Activated naive CD8-positive, alpha-beta T cell treated with anti-CD3 and anti-CD28 coated beads, Interleukin-2, amount 10 ng/mL, durations not matched to agents 7 days and 5 days (primary cell): ENCODE measurements at regions not wholly inside any gene's neighbourhood (a gene's known extent, or its start where the extent isn't known, plus 50 kb on each side); places are given as distances from the start of the nearest gene placed in this dataset.

Experiments used
- ATAC-seq: fragments of 150-1000 bp; cut with Tn5 transposase; one replicate; pipeline ENCODE4 v1.10.0; 2021; ENCODE audit warnings: low read depth, moderate library complexity
- POLR2A ChIA-PET: fragments of 350-600 bp; sonication (Branson Sonifier 250); formaldehyde crosslinking; loops from one replicate; lab custom pipeline; 2021; ENCODE audit warnings: antibody characterized with exemption; lab: Charles Lee
- DNase-seq: peaks from one replicate; pipeline ENCODE4 v3.0.0; 2021
- H3K27ac Mint-ChIP-seq: one replicate; pipeline ENCODE4 v1.8.0; 2022; ENCODE audit warnings: mild to moderate bottlenecking, mixed read lengths
- H3K27me3 Mint-ChIP-seq: one replicate; pipeline ENCODE4 v1.8.0; 2022; ENCODE audit warnings: mild to moderate bottlenecking, moderate library complexity, mixed read lengths
- H3K36me3 Mint-ChIP-seq: one replicate; pipeline ENCODE4 v1.8.0; 2021; ENCODE audit warnings: mild to moderate bottlenecking, mixed read lengths
- H3K4me1 Mint-ChIP-seq: one replicate; pipeline ENCODE4 v1.8.0; 2021; ENCODE audit warnings: mixed read lengths
- H3K4me3 Mint-ChIP-seq: one replicate; pipeline ENCODE4 v1.8.0; 2022; ENCODE audit warnings: mild to moderate bottlenecking, moderate library complexity, mixed read lengths
- H3K9me3 Mint-ChIP-seq: one replicate; pipeline ENCODE4 v1.8.0; 2021; ENCODE audit warnings: mixed read lengths

DNA sequence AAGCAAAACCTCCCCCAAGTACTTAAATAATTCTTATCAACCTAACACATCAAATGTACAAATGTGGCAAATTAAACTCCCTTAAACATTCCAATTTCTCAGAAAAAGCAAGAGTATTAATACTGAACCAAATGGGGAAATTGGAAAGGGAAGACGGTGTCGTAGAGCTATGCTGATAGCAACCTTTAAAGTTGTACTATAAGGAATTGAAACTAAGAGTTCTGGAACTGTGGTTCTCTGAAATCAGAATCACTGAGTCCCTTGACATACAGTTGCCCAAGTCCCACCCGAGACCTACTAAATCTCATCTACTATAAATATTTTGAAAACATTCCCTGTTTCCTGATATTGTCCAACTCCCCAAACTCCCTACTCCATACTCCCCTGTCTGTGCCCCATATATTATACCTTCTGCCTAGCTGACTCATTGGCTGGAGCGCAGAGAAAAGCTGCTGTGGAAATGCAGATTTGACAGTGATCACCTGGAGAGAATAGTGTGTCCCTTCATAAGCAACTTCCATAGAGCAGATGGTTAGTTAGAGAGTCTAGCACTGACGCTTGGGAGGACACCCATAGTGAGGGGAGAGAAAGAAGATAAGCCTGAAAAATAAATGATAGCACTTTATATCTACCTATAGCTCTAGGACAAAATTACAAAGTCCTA, 51.4 kb upstream of the ITM2B start:
- peaks cover 33% of the 10 kb centered on the region for H3K4me1 Mint-ChIP-seq
- DNase-seq = no peak
- H3K27me3 Mint-ChIP-seq = no peaks in the 10 kb centered on the region
- no peak overlapping the region for H3K4me3 Mint-ChIP-seq
- H3K27ac Mint-ChIP-seq = no peak overlapping the region
- ATAC-seq = no peak
- POLR2A ChIA-PET = interaction anchor here (1.0 to 2.0 kb wide), 3 partner anchors 25 to 51 kb away, joined by 3 to 8 read pairs (median 3); partner anchors contain the start of gene ITM2B
- H3K9me3 Mint-ChIP-seq = no peaks in the 10 kb centered on the region
- H3K36me3 Mint-ChIP-seq = no peaks in the 10 kb centered on the region

DNA sequence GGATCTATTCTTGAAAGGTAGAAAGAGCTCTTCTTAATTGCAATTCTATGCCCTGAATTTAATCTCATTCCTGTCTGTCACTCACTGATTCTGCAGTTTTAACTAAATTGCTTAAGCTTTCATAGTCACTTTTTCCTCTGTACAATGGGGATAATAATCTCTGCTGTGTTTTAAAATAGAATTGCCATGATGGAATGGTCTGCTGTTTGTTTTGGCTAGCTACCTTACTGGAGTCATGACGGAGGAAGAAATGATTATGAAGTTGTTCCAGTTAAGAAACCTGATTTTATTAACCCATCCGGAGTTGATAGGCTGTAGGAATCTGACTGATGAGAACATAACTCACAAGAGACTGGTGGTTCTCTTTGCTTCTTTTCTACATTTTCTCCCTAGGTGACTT, 54.9 kb upstream of the ITM2B start:
- Mint-ChIP-seq H3K9me3 (no peaks in the 10 kb centered on the region), H3K4me3 (no peak overlapping the region)

DNA sequence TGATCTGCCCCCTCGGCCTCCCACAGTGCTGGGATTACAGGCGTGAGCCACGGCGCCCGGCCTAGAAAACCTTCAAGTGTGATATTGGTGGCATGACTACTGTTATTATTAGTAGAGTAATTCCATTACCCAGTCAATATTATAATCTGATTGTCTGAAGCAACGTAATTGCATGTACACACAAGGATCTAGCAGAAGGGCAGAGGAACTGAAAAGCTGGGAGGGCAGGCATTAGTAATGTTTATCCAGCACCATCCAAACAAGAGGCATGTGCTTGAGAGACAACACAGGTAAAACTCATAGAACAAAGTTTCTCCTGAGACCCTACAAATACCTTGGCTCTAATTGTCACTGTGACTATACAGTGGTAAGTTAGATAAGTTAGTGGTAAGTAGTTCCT, 56.2 kb upstream of the ITM2B start:
- no peak overlapping the region for H3K27ac Mint-ChIP-seq
- POLR2A ChIA-PET = no interaction called here

More for the DNA sequence above, 54.9 kb upstream of the ITM2B start:
- ATAC-seq (no peak), DNase-seq (no peak)
- H3K27ac Mint-ChIP-seq = no peak overlapping the region
- peaks cover 10% of the 10 kb centered on the region for H3K4me1 Mint-ChIP-seq
- POLR2A ChIA-PET = no interaction called here
- H3K27me3 Mint-ChIP-seq = no peaks in the 10 kb centered on the region
- H3K36me3 Mint-ChIP-seq = peaks cover 1% of the 10 kb centered on the region

DNA sequence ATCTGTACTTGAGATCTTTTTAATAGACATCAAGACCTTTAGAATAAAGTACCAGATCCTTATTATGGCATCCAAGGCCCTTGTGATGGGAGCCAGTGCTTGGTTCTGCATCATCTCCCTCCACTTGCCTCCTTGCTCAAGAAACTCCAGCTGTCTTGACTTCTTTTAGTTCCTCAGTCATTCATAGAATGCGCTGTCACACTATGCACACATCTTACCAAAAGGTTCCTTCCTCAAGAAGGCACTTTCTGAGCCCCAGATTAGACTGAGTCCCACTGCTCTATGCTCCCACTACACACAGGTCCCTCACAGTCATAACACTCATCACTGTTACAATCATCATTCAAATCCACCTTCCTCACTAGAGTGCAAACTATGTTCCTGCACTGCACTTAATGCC, 57.8 kb upstream of the ITM2B start:
- Mint-ChIP-seq H3K27me3 (no peaks in the 10 kb centered on the region), H3K4me1 (peaks cover 2% of the 10 kb centered on the region), H3K9me3 (no peaks in the 10 kb centered on the region), H3K4me3 (no peak overlapping the region), H3K27ac (peak overlapping the region; percentile 3), H3K36me3 (peaks cover 1% of the 10 kb centered on the region)
- POLR2A ChIA-PET = no interaction called here
- DNase-seq = no peak
- ATAC-seq = no peak

More for the DNA sequence above, 56.2 kb upstream of the ITM2B start:
- no peaks in the 10 kb centered on the region for H3K27me3 Mint-ChIP-seq
- peaks cover 1% of the 10 kb centered on the region for H3K4me1 Mint-ChIP-seq
- H3K9me3 Mint-ChIP-seq = no peaks in the 10 kb centered on the region
- peaks cover 1% of the 10 kb centered on the region for H3K36me3 Mint-ChIP-seq
- ATAC-seq (no peak), DNase-seq (no peak)
- H3K4me3 Mint-ChIP-seq = no peak overlapping the region

DNA sequence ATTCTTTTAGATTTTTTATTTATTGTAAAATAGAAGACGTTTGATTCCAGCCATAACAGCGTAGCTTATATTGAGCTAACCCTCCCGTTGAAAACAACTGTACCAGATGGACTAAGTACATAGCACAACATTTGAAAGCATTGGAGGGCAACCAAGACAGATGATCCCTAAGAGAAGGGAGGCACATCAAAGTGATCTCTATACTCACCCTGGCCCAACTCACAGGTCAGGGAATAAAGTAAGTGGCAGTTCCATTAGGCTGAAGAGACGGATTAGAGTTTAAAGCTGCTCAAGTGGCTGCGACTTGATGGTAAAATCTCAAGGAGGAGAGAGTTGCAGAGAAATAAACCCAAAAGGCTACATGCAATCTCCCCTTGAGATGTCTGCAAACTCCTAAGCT, 65.1 kb upstream of the ITM2B start:
- ATAC-seq = no peak
- DNase-seq = no peak
- Mint-ChIP-seq H3K36me3 (no peaks in the 10 kb centered on the region), H3K9me3 (no peaks in the 10 kb centered on the region), H3K27ac (no peak overlapping the region), H3K4me1 (peaks cover 8% of the 10 kb centered on the region), H3K4me3 (no peak overlapping the region), H3K27me3 (no peaks in the 10 kb centered on the region)
- POLR2A ChIA-PET = interaction anchor here (0.7 kb wide), 1 partner anchor 11 kb away, joined by 3 read pairs; no protein-coding TSS in a partner anchor

DNA sequence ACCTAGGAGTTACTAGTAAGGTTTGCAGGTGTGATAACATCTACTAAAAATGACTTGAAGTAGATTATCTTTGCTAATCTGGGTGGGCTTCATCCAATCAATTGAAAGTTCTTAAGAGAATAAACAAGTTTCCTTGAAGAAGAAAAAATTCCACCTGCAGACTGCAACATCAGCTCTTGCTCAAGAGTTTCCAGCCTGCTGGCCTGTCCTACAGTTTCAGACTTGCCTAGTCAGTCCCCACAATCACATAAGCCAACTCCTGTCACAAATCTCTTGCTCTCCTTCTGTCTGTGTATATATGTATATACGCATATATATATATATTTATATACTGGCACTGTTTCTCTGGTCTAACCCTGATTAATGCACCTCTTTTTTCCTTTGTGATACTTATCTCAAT, 67.3 kb upstream of the ITM2B start:
- ATAC-seq = no peak

DNA sequence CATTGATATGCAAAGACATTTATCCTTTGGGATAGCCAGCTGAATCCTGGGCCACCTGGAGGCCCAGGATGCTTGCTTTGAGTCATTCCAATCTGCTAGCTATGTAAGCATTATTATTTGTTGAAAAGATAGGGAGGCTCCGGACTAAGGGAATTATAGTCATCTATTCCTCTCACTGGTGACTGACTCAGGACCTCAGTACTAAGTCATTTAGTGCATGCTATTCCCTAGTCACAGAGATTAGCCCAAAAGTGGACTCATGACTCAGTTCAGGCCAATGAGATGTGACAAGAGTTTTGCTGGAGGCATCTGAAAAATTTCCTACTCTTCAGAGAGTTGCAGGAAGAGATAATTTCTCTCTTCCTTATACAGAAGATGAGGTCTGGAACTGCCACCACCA, 67.9 kb upstream of the ITM2B start:
- no peaks in the 10 kb centered on the region for H3K36me3 Mint-ChIP-seq
- ATAC-seq = no peak
- no peaks in the 10 kb centered on the region for H3K27me3 Mint-ChIP-seq
- DNase-seq = no peak
- POLR2A ChIA-PET = no interaction called here
- H3K9me3 Mint-ChIP-seq = no peaks in the 10 kb centered on the region
- no peak overlapping the region for H3K27ac Mint-ChIP-seq
- no peak overlapping the region for H3K4me3 Mint-ChIP-seq
- peaks cover 13% of the 10 kb centered on the region for H3K4me1 Mint-ChIP-seq

More for the DNA sequence above, 67.3 kb upstream of the ITM2B start:
- Mint-ChIP-seq H3K36me3 (no peaks in the 10 kb centered on the region), H3K27me3 (no peaks in the 10 kb centered on the region), H3K27ac (no peak overlapping the region), H3K4me1 (peaks cover 8% of the 10 kb centered on the region), H3K9me3 (no peaks in the 10 kb centered on the region), H3K4me3 (no peak overlapping the region)
- DNase-seq = no peak
- POLR2A ChIA-PET = no interaction called here

DNA sequence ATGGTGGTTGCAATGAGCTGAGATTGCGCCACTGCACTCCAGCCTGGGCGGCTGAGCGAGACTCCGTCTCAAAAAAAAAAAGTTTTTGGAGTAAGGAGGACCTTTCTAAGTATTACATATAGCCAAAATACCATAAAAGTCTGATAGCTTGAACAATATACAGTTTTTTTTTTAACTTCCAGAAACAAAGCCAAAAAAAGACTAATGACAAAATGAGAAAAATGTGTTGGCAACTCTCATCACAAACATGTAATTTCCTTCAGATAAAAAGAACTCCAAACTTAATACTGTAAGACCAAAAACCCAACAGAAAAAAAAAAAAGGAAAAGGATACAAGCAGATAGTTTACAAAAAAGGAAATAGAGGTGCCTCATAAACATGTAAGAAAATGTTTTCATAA, 68.2 kb upstream of the MED4 start:
- H3K4me1 Mint-ChIP-seq = peaks cover 26% of the 10 kb centered on the region
- POLR2A ChIA-PET = no interaction called here
- H3K9me3 Mint-ChIP-seq = no peaks in the 10 kb centered on the region
- no peak overlapping the region for H3K4me3 Mint-ChIP-seq
- DNase-seq = no peak
- ATAC-seq = no peak
- H3K27me3 Mint-ChIP-seq = no peaks in the 10 kb centered on the region
- no peaks in the 10 kb centered on the region for H3K36me3 Mint-ChIP-seq
- no peak overlapping the region for H3K27ac Mint-ChIP-seq

DNA sequence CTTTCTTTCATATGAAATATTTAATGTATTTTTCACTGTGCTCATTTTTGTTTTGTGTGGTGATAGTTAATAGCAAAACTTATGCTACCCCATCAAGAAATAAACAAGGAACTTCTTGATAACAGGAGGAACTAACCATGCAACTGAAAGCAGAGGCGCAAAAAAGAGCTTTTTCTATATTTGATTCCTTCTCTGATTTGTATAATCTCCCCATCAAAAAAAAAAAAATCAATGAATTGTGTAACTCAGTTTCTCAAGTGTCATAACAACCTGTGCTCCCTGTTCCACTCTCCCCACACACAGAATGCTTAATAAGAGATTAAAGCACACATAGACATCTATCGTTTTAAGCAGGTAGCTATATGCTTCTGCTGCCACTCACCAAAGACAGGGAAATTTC, 67.3 kb upstream of the MED4 start:
- no peaks in the 10 kb centered on the region for H3K9me3 Mint-ChIP-seq
- POLR2A ChIA-PET = no interaction called here

DNA sequence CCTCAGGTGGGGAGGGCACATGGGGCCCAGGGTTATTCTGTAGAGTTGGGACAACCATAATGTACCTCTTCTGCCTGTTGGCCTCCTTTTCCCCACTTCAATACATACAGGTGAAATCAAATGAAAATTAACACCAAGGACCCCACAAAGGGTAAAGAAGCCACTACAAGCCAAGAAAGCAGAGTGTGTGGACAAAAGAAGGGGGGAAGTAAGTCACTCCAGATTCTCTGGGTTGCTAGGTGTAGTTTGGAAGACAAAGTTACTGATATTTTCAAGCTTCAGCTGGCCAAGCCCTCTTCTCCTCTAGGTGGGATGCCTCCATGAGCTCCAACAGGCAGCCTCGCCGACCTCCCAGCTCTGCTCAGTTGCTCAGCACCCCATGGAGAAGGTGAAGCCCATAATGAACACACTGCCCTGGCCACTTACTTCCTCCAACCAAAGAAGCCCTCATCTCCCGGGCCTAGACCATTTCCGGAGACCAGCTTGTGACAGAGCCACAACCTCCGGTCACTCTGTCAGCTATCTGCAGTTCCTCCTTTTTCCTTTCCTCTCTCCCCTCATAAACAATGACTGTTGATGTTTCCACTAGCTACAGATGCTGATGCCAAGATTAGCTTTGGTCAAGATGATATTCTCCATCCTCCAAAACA, 66.8 kb upstream of the MED4 start:
- no peak for ATAC-seq
- Mint-ChIP-seq H3K36me3 (no peaks in the 10 kb centered on the region), H3K4me3 (no peak overlapping the region), H3K27ac (no peak overlapping the region), H3K4me1 (peaks cover 28% of the 10 kb centered on the region), H3K9me3 (no peaks in the 10 kb centered on the region), H3K27me3 (no peaks in the 10 kb centered on the region)
- no peak for DNase-seq
- POLR2A ChIA-PET = no interaction called here

More for the DNA sequence above, 67.3 kb upstream of the MED4 start:
- DNase-seq (no peak), ATAC-seq (no peak)
- H3K27ac Mint-ChIP-seq = no peak overlapping the region
- H3K4me1 Mint-ChIP-seq = peaks cover 27% of the 10 kb centered on the region
- H3K27me3 Mint-ChIP-seq = no peaks in the 10 kb centered on the region
- H3K4me3 Mint-ChIP-seq = no peak overlapping the region
- no peaks in the 10 kb centered on the region for H3K36me3 Mint-ChIP-seq

DNA sequence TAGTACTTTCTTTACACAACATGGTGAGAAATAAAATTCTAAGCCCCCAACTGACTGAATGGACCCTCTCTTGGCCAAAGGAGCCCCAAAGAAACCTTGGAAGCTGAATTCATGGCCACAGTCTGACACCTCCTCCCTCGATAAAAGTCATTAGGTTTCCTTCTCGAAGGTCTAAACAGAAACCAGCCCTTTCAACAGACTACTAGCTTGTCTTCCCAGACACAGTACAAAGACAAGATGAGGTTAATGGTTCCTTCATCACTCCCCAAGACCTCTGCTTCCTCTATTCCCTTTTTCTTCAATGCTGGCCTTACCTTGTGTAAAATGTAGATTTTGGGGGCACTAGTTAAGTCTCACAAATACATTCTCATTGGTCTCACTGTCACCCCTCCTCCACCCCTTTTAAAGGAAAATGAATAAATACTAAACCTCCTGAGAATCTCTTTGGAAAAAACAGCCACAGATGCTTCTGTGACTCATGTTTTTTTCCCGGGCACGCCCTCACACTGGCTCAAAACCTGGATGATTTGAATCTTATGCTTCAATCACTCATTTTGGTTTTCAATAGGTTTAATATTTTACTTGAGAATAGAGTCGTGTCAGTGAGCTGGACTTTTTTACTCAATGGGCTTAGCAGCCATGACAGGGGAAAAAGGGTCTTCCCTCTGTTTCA, 65.8 kb upstream of the MED4 start:
- peaks cover 30% of the 10 kb centered on the region for H3K4me1 Mint-ChIP-seq
- H3K27ac Mint-ChIP-seq = no peak overlapping the region
- POLR2A ChIA-PET = no interaction called here
- H3K9me3 Mint-ChIP-seq = no peaks in the 10 kb centered on the region
- no peak overlapping the region for H3K4me3 Mint-ChIP-seq
- no peaks in the 10 kb centered on the region for H3K27me3 Mint-ChIP-seq
- ATAC-seq = no peak
- DNase-seq = no peak
- H3K36me3 Mint-ChIP-seq = no peaks in the 10 kb centered on the region

DNA sequence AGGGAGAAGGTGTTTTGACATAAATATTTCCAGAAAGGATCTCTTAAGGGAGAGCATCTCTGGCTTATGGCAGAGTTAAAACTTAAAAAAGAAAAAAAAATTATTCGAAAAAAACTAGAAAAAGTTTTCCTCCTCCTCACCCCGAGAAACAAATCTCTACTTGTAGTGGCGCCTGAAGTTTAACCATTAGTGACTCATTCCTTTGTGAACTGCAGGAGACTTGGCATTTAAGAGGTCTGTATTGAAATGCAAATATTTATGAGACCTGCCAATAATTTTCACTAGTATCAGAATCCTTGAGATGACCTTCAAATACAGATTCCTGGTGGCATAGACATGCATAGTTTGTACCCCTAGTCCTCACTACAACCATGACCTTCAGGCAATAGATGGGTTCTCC, 64.9 kb upstream of the MED4 start:
- Mint-ChIP-seq H3K4me1 (peaks cover 38% of the 10 kb centered on the region), H3K4me3 (no peak overlapping the region), H3K36me3 (no peaks in the 10 kb centered on the region), H3K27me3 (no peaks in the 10 kb centered on the region), H3K9me3 (no peaks in the 10 kb centered on the region), H3K27ac (peak overlapping the region; percentile 15)
- ATAC-seq (no peak), DNase-seq (no peak)
- POLR2A ChIA-PET = no interaction called here

DNA sequence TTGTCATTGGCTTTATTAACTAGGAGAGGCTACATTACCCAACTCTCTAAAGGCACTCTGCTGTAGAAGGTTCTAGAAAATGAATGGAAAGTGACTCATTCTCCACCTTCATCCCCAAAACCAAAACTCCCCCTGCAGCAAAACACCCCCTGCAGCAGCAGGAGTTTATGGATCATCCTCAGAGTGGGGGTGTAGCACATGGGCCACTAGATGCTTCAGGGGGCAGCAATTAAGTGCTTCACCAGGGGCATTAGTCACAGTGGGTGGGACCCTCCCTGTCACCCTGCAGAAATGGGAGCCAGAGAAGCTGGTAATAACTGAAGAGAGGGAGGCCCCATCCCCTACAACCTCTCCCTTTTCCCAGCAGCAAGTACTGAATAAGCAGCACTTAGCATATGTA, 64.5 kb upstream of the MED4 start:
- DNase-seq = no peak
- POLR2A ChIA-PET = interaction anchor here (1.5 kb wide), 1 partner anchor 73 kb away, joined by 5 read pairs; the partner anchor contains the start of gene ITM2B
- Mint-ChIP-seq H3K27ac (no peak overlapping the region), H3K36me3 (no peaks in the 10 kb centered on the region), H3K4me3 (no peak overlapping the region), H3K9me3 (no peaks in the 10 kb centered on the region), H3K27me3 (no peaks in the 10 kb centered on the region), H3K4me1 (peaks cover 42% of the 10 kb centered on the region)
- no peak for ATAC-seq
